B cell (primary cell): ENCODE measurements at regions not wholly inside any gene's neighbourhood (a gene's known extent, or its start where the extent isn't known, plus 50 kb on each side); places are given as distances from the start of the nearest gene placed in this dataset.

Source experiments
- ATAC-seq: fragments of 200-7000 bp; cut with Tn5 transposase; one replicate; pipeline ENCODE4 v1.10.0; 2021; ENCODE audit warnings: low read depth, mild to moderate bottlenecking, moderate number of reproducible peaks, moderate library complexity
- CTCF ChIA-PET: fragments of 350-600 bp; sonication (Branson Sonifier 250); formaldehyde crosslinking; loops from one replicate; lab custom pipeline; 2021; ENCODE audit warnings: antibody characterized with exemption, inconsistent platforms; lab: Charles Lee
- POLR2A ChIA-PET: fragments of 350-600 bp; sonication (Branson Sonifier 250); formaldehyde crosslinking; loops from one replicate; lab custom pipeline; 2021; ENCODE audit warnings: antibody characterized with exemption; lab: Charles Lee
- DNase-seq: peaks from one replicate; pipeline ENCODE4 v3.0.0; 2013
- H2AFZ ChIP-seq: 2 replicates; pipeline ENCODE4 v1.6.1; 2012; ENCODE audit warnings: mild to moderate bottlenecking, low read depth, low read length; ENCODE audit not compliant: insufficient read depth, poor library complexity, severe bottlenecking
- H3K27ac ChIP-seq, 2 donors: 1 replicate in 1 of 2; 2 replicates in 1 of 2; pipeline ENCODE4 v1.5.1; 2012 to 2013; ENCODE audit warnings: low read length in 2 of 2, mild to moderate bottlenecking in 2 of 2, moderate library complexity in 1 of 2
- H3K27me3 ChIP-seq, 4 experiments: fragments of 200-600 bp in 1 of 4; sonication (generic) in 1 of 4; replicated peaks in 1 of 4; 1 replicate in 2 of 4; 2 replicates in 2 of 4; pipeline versions ENCODE4 v1.6.1 to v1.7.0; 2013 to 2016; ENCODE audit warnings: low read length in 3 of 4, mild to moderate bottlenecking in 2 of 4, mixed read lengths in 1 of 4, moderate library complexity in 1 of 4; ENCODE audit not compliant: insufficient read depth in 4 of 4, control insufficient read depth in 3 of 4; ENCODE audit errors: control extremely low read depth in 1 of 4
- H3K36me3 ChIP-seq, 2 experiments: replicated peaks in 1 of 2; 1 replicate in 1 of 2; 2 replicates in 1 of 2; pipeline versions ENCODE4 v1.6.1 to v1.7.1; 2013; ENCODE audit warnings: low read length in 1 of 2; ENCODE audit not compliant: insufficient read depth in 2 of 2, control insufficient read depth in 1 of 2; ENCODE audit errors: control extremely low read depth in 1 of 2, extremely low read depth in 1 of 2
- H3K4me1 ChIP-seq, 2 donors: fragments of 200-600 bp in 1 of 2; sonication (generic) in 1 of 2; 1 replicate in 1 of 2; 2 replicates in 1 of 2; pipeline versions ENCODE4 v1.5.1 to v1.6.1; 2013 to 2017; ENCODE audit warnings: low read length in 2 of 2; ENCODE audit not compliant: control insufficient read depth in 2 of 2, insufficient read depth in 2 of 2
- H3K4me2 ChIP-seq: replicated peaks from 2 replicates; pipeline ENCODE3; 2012; ENCODE audit warnings: mild to moderate bottlenecking, low read depth, low read length; ENCODE audit not compliant: poor library complexity, severe bottlenecking
- H3K4me3 ChIP-seq, 5 experiments: fragments of 200-600 bp in 1 of 5; sonication (generic) in 1 of 5; 1 replicate in 3 of 5; 2 replicates in 2 of 5; pipeline versions ENCODE4 v1.5.1 to v1.7.0; 2011 to 2016; ENCODE audit warnings: low read length in 4 of 5, mild to moderate bottlenecking in 4 of 5, low read depth in 2 of 5, control low read depth in 1 of 5, moderate library complexity in 1 of 5; ENCODE audit not compliant: insufficient read depth in 1 of 5; ENCODE audit errors: control extremely low read depth in 1 of 5, extremely low read depth in 1 of 5
- H3K79me2 ChIP-seq: fragments of 200-600 bp; sonication (generic); one replicate; pipeline ENCODE4 v1.6.0; 2016; ENCODE audit warnings: low read length; ENCODE audit not compliant: control insufficient read depth, insufficient read depth
- H3K9ac ChIP-seq: fragments of 200-600 bp; sonication (generic); 2 replicates; pipeline ENCODE4 v1.6.1; 2017; ENCODE audit warnings: mild to moderate bottlenecking, low read length, moderate library complexity
- H3K9me3 ChIP-seq, 3 donors: one replicate each; pipeline versions ENCODE4 v1.6.1 to v1.7.1; 2013; ENCODE audit warnings: low read length in 2 of 3; ENCODE audit not compliant: control insufficient read depth in 2 of 3, insufficient read depth in 1 of 3; ENCODE audit errors: control extremely low read depth in 1 of 3
- H4K20me1 ChIP-seq: 2 replicates; pipeline ENCODE4 v1.6.0; 2012; ENCODE audit warnings: mild to moderate bottlenecking, low read length; ENCODE audit not compliant: insufficient read depth, control insufficient read depth, poor library complexity, severe bottlenecking
- H3K27ac Mint-ChIP-seq: one replicate; pipeline ENCODE4 v1.8.0; 2021; ENCODE audit warnings: mixed read lengths
- H3K27me3 Mint-ChIP-seq: one replicate; pipeline ENCODE4 v1.8.0; 2021; ENCODE audit warnings: mixed read lengths
- H3K4me1 Mint-ChIP-seq: one replicate; pipeline ENCODE4 v1.8.0; 2021; ENCODE audit warnings: mixed read lengths
- H3K4me3 Mint-ChIP-seq: one replicate; pipeline ENCODE4 v1.8.0; 2021; ENCODE audit warnings: mixed read lengths
- H3K9me3 Mint-ChIP-seq: one replicate; pipeline ENCODE4 v1.8.0; 2022; ENCODE audit warnings: mixed read lengths; ENCODE audit not compliant: insufficient read depth
- CTCF ChIP-seq: fragments of 200-600 bp; IDR thresholded peaks from one replicate; pipeline ENCODE4 v1.8.0; 2022; ENCODE audit warnings: antibody characterized with exemption, mild to moderate bottlenecking
- EZH2 ChIP-seq: IDR thresholded peaks from 2 replicates; pipeline ENCODE4 v1.6.1; 2012; ENCODE audit warnings: borderline replicate concordance, low read depth, mild to moderate bottlenecking, moderate library complexity, low read length; ENCODE audit not compliant: insufficient read depth, poor library complexity, severe bottlenecking
- WGBS: methylation state at CpG from one replicate; pipeline ENCODE4 v1.1.5; 2013; ENCODE audit warnings: missing lambda C conversion rate; ENCODE audit not compliant: insufficient coverage; 5-methylcytosine and 5-hydroxymethylcytosine counted together
- intact Hi-C: fragments of 100-400 bp; cut with micrococcal nuclease; formaldehyde crosslinking; loops from one replicate; pipeline ENCODE4 v1.10.0; 2022

DNA sequence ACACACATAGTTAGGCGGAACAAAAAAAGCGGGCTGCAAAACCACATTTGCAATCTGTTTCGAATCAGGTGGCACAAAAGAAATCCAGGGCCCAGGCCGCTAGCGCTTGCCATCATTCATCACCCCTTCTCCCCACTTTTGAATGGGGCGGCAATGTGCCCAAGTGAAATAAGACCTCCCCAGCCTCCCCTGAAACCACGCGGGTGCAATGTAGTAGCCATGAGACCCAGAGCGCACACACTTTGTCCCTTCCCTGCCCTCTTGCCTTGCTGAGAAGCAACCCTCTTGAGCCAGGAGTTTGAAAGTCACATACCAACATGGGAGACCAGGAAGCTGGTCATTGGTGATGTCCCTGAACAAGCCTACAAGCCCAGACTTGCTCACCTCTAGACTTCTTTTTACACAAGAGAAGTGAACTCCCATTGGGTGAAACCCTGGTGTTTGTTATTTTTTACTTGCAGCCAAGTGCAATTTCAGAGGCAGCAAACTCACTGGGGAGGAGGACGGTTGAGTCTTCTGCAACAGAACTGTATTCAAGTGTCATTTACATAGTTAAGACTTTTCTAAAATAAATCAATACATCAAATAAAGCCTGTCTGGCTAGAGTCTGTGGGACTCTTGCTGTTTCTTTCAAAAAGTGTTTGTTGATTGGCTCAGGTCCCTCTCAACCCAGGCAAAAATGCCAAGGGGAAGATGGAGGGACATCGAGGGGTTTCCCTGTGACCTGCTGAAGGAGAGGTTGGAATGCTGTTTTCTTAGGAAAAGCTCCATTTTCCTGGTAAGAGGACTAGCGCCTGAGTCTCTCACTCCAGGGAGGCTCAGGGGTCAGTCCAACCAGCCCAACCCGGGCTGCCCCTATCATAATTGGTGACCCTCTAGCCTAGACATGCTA is 138.1 kb upstream of the PTPN1 start:
- H3K4me3 Mint-ChIP-seq, result no peak overlapping the region
- no peaks in the 10 kb centered on the region for H3K9me3 Mint-ChIP-seq
- WGBS, result 82% methylated on average over 12 of the region's 13 CpGs
- H3K9me3 ChIP-seq, result no peaks in the 10 kb centered on the region
- no peak for TF ChIP-seq CTCF
- TF ChIP-seq EZH2, result no peak
- intact Hi-C loops, result no loop called here
- peaks cover 39% of the 10 kb centered on the region for H3K27me3 Mint-ChIP-seq
- no peak overlapping the region for H3K27ac Mint-ChIP-seq
- H3K27me3 ChIP-seq, result peaks cover 0 to 10% (median 0%) of the 10 kb centered on the region in 4 experiments
- no peak overlapping the region for H3K9ac ChIP-seq
- no peak overlapping the region for H2AFZ ChIP-seq
- H3K4me3 ChIP-seq, result no peak overlapping the region
- no peaks in the 10 kb centered on the region for H4K20me1 ChIP-seq
- no peaks in the 10 kb centered on the region for H3K36me3 ChIP-seq
- H3K4me1 Mint-ChIP-seq, result no peaks in the 10 kb centered on the region
- no peak for ATAC-seq
- DNase-seq, result no peak
- H3K79me2 ChIP-seq, result no peaks in the 10 kb centered on the region
- CTCF ChIA-PET, result no interaction called here
- no peaks in the 10 kb centered on the region for H3K4me1 ChIP-seq
- no peak overlapping the region for H3K4me2 ChIP-seq
- POLR2A ChIA-PET, result no interaction called here
- H3K27ac ChIP-seq, result no peak overlapping the region

DNA sequence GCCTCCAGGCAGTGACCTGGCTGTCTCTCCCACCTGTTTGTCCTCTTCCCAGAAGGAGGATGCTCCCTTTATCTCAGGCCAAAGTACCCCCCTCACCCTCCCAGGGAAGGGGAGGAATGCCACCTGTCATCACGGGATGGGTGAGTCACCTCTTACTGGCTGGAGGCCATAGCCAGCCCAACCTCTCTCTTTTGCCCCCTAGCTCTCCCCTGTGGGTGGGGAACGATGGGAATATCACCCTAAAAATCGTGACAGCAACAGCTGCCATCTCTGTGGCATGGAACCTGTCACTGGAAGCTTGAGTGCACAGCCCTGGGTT is 137.5 kb upstream of the PTPN1 start:
- Histone ChIP-seq H3K4me3 (no peak overlapping the region), H3K36me3 (no peaks in the 10 kb centered on the region), H3K9ac (no peak overlapping the region), H3K79me2 (no peaks in the 10 kb centered on the region), H4K20me1 (no peaks in the 10 kb centered on the region), H3K27me3 (peaks cover 0 to 10% (median 0%) of the 10 kb centered on the region in 4 experiments), H3K9me3 (no peaks in the 10 kb centered on the region), H2AFZ (no peak overlapping the region), H3K4me1 (no peaks in the 10 kb centered on the region), H3K27ac (no peak overlapping the region), H3K4me2 (no peak overlapping the region)
- ChIA-PET CTCF (no interaction called here), POLR2A (no interaction called here)
- Mint-ChIP-seq H3K27ac (no peak overlapping the region), H3K4me3 (no peak overlapping the region), H3K27me3 (peaks cover 40% of the 10 kb centered on the region), H3K4me1 (no peaks in the 10 kb centered on the region), H3K9me3 (no peaks in the 10 kb centered on the region)
- intact Hi-C loops, result no loop called here
- no peak for ATAC-seq
- TF ChIP-seq EZH2, result no peak
- 57% methylated on average over 1 of the region's 3 CpGs for WGBS
- no peak for DNase-seq
